ENCODE measurements at regions not wholly inside any gene's neighbourhood (a gene's known extent, or its start where the extent isn't known, plus 50 kb on each side); places are given as distances from the start of the nearest gene placed in this dataset.

- no peak for TF ChIP-seq CTCF (IDR thresholded peaks at IDR 0.05)
- TF ChIP-seq POLR2A (IDR thresholded peaks at IDR 0.05): no peak
Observed at GRCh38 chr6:127053875-127054235, 64.6 kb upstream of the RSPO3 start.

Data from esophagus squamous epithelium (tissue), 4 donors.